Mesendoderm (in vitro differentiated cells): ENCODE measurements at regions not wholly inside any gene's neighbourhood (a gene's known extent, or its start where the extent isn't known, plus 50 kb on each side); places are given as distances from the start of the nearest gene placed in this dataset.

Source experiments
- DNase-seq: peaks from one replicate; pipeline ENCODE4 v3.0.0; 2013
- H2AK5ac ChIP-seq: 2 replicates; pipeline ENCODE4 v1.6.1; 2013; ENCODE audit warnings: low read length, inconsistent platforms
- H2BK120ac ChIP-seq: 2 replicates; pipeline ENCODE4 v1.6.1; 2013; ENCODE audit warnings: low read depth, mild to moderate bottlenecking, low read length, moderate library complexity, mixed read lengths
- H2BK15ac ChIP-seq: replicated peaks from 2 replicates; pipeline ENCODE4 v1.6.1; 2013; ENCODE audit warnings: low read depth, mild to moderate bottlenecking, moderate library complexity
- H2BK5ac ChIP-seq: 2 replicates; pipeline ENCODE4 v1.6.1; 2013; ENCODE audit warnings: low read length, inconsistent platforms
- H3K18ac ChIP-seq: 2 replicates; pipeline ENCODE4 v1.6.1; 2013; ENCODE audit warnings: mild to moderate bottlenecking, low read length, mixed read lengths
- H3K23ac ChIP-seq: one replicate; pipeline ENCODE4 v1.6.1; 2013; ENCODE audit warnings: low read length
- H3K27ac ChIP-seq: 2 replicates; pipeline ENCODE4 v1.5.1; 2013; ENCODE audit warnings: low read depth, mild to moderate bottlenecking, inconsistent platforms, low read length, moderate library complexity
- H3K27me3 ChIP-seq: 2 replicates; pipeline ENCODE4 v1.6.1; 2013; ENCODE audit warnings: low read length, control low read depth, mild to moderate bottlenecking, inconsistent platforms; ENCODE audit not compliant: insufficient read depth, poor library complexity
- H3K36me3 ChIP-seq: 2 replicates; pipeline ENCODE4 v1.6.1; 2013; ENCODE audit warnings: low read length, inconsistent platforms; ENCODE audit not compliant: control insufficient read depth, insufficient read depth
- H3K4ac ChIP-seq: one replicate; pipeline ENCODE4 v1.6.1; 2013; ENCODE audit warnings: low read depth, mild to moderate bottlenecking, low read length, moderate library complexity
- H3K4me1 ChIP-seq: 2 replicates; pipeline ENCODE4 v1.6.1; 2013; ENCODE audit warnings: low read depth, low read length, inconsistent platforms; ENCODE audit not compliant: control insufficient read depth
- H3K4me2 ChIP-seq: 2 replicates; pipeline ENCODE4 v1.6.1; 2013; ENCODE audit warnings: low read length
- H3K4me3 ChIP-seq: 2 replicates; pipeline ENCODE4 v1.5.1; 2013; ENCODE audit warnings: mild to moderate bottlenecking, low read length
- H3K56ac ChIP-seq: one replicate; pipeline ENCODE4 v1.6.1; 2013; ENCODE audit warnings: low read length
- H3K79me1 ChIP-seq: 2 replicates; pipeline ENCODE4 v1.6.1; 2013; ENCODE audit warnings: low read length, inconsistent platforms
- H3K79me2 ChIP-seq: 2 replicates; pipeline ENCODE4 v1.6.1; 2013; ENCODE audit warnings: mild to moderate bottlenecking, low read length; ENCODE audit not compliant: control insufficient read depth, insufficient read depth
- H3K9ac ChIP-seq: 2 replicates; pipeline ENCODE4 v1.6.1; 2013; ENCODE audit warnings: low read length, inconsistent platforms
- H4K5ac ChIP-seq: one replicate; pipeline ENCODE4 v1.6.1; 2013; ENCODE audit warnings: low read length
- H4K8ac ChIP-seq: one replicate; pipeline ENCODE4 v1.6.1; 2013; ENCODE audit warnings: low read depth, mild to moderate bottlenecking, control low read depth, low read length, moderate library complexity
- WGBS: extraction: QIAGEN DNeasy Blood & Tissue Kit; methylation state at CpG from one replicate; pipeline ENCODE4 v1.1.7; 2013; ENCODE audit warnings: low lambda C conversion rate, missing lambda C conversion rate; ENCODE audit not compliant: insufficient coverage; ENCODE audit errors: extremely low coverage; 5-methylcytosine and 5-hydroxymethylcytosine counted together

DNA sequence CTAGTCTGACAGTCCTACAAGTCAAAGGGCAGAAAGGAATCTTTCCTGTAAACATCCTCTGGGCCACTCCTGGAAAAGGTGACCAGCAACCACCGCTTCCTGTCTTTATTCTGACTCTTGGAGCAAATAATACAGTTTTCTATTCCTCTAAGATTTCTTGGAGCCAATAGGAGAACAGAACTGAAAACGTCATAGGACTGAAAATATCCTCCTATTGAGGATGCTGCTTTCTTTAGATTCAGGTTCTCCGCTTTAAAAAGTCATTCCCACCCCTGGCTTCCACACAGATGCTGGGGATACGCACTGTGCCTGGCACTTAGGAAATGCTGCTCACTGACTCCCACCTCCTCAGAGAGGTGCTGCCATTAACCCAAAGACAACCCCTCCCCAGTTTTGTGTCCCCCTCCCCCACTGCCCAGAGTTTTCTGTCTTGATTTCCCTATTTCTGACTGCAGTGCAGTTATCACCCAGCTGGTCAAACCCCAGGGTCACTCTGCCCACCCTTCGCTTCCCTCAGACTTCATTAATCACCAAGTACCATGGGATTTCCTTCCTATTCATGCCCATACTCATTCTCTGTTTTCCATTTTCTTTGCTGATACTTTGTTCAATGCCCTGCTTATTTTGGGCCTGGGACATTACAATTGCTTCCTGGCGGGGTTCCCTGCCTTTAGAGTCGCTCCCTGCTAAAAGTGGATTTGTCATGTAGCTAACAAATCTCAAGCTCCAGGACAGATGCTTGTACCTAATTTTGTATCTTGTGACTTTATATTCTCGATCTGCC is 82.1 kb upstream of the ARHGAP29 start:
- Histone ChIP-seq H3K4ac (peak overlapping the region; percentile 46), H4K5ac (no peak overlapping the region), H2AK5ac (no peak overlapping the region), H3K36me3 (no peaks in the 10 kb centered on the region), H3K79me2 (no peaks in the 10 kb centered on the region), H3K79me1 (no peaks in the 10 kb centered on the region), H3K9ac (no peak overlapping the region), H4K8ac (no peak overlapping the region), H3K56ac (peak overlapping the region; percentile 18), H3K18ac (no peak overlapping the region), H3K4me2 (no peak overlapping the region), H3K23ac (no peak overlapping the region), H2BK120ac (no peak overlapping the region), H2BK5ac (no peak overlapping the region), H3K27ac (no peak overlapping the region), H3K4me3 (no peak overlapping the region), H3K4me1 (peaks cover 9% of the 10 kb centered on the region), H3K27me3 (no peaks in the 10 kb centered on the region), H2BK15ac (no peak overlapping the region)
- WGBS: no CpG with 5 or more reads among the region's 8 CpGs
- DNase-seq: no peak

DNA sequence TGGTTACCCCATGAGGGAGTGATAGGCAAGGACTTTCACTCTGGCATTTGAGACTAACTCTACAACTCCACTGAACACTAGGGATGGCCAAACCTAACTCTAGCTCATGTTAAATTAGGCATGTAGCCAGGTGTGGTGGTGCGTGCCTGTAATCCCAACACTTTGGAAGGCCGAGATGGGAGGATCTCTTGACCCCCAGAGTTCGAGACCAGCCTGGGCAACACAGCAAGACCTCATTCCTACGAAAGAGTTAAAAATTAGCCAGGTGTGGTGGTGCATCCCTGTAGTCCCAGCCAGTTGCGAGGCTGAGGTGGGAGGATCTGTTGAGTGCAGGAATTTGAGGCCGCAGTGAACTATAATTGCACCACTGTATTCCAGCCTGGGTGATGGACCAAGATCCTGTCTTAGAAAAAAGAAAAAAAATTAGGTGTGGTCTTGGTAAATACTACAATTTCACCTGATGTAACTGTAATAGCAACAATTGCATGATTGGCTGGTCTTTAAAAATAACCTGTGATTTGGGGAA is 81.2 kb upstream of the ARHGAP29 start:
- Histone ChIP-seq H3K4me1 (peaks cover 9% of the 10 kb centered on the region), H2BK5ac (no peak overlapping the region)
- WGBS: no CpG with 5 or more reads among the region's 6 CpGs

DNA sequence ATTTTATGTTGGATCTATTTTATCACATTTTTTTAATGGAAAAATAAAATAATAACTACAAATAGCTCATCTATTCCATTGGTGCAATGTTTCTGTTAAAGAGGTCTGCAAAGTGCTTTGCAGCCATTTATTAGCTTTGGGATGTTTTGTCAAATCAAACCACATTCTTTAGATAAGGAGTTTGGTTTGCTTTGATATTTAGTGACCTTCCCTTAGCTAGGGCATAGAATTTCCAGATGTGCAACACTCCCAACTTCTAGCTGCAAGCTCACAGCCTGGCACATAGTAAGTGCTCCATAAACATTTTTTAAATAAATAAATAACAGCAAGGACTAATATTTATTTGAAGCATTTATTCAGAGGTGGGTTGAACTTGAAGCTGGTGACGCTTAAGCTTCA is 80.4 kb upstream of the ARHGAP29 start:
- no peak for DNase-seq
- Histone ChIP-seq H4K5ac (no peak overlapping the region), H3K79me2 (no peaks in the 10 kb centered on the region), H2AK5ac (no peak overlapping the region), H3K27ac (no peak overlapping the region), H3K4me1 (peaks cover 6% of the 10 kb centered on the region), H4K8ac (no peak overlapping the region), H3K79me1 (no peaks in the 10 kb centered on the region), H2BK5ac (no peak overlapping the region), H2BK15ac (no peak overlapping the region), H3K4me3 (no peak overlapping the region), H3K4ac (no peak overlapping the region), H3K56ac (no peak overlapping the region), H3K18ac (no peak overlapping the region), H3K27me3 (no peaks in the 10 kb centered on the region), H3K9ac (no peak overlapping the region), H2BK120ac (no peak overlapping the region), H3K4me2 (no peak overlapping the region), H3K36me3 (no peaks in the 10 kb centered on the region), H3K23ac (no peak overlapping the region)
- no CpG with 5 or more reads among the region's 1 CpG for WGBS

More for the DNA sequence above, 81.2 kb upstream of the ARHGAP29 start:
- no peak overlapping the region for H3K4me3 ChIP-seq
- H3K27ac ChIP-seq: no peak overlapping the region
- H3K4me2 ChIP-seq: no peak overlapping the region
- no peak overlapping the region for H3K4ac ChIP-seq
- H3K36me3 ChIP-seq: no peaks in the 10 kb centered on the region
- no peaks in the 10 kb centered on the region for H3K79me1 ChIP-seq
- H3K18ac ChIP-seq: no peak overlapping the region
- H2BK120ac ChIP-seq: no peak overlapping the region
- no peak overlapping the region for H3K9ac ChIP-seq
- H2BK15ac ChIP-seq: no peak overlapping the region
- no peak overlapping the region for H4K8ac ChIP-seq
- H3K56ac ChIP-seq: no peak overlapping the region
- no peak overlapping the region for H3K23ac ChIP-seq
- no peak overlapping the region for H4K5ac ChIP-seq
- H3K27me3 ChIP-seq: no peaks in the 10 kb centered on the region
- no peak for DNase-seq
- H2AK5ac ChIP-seq: no peak overlapping the region
- H3K79me2 ChIP-seq: no peaks in the 10 kb centered on the region

DNA sequence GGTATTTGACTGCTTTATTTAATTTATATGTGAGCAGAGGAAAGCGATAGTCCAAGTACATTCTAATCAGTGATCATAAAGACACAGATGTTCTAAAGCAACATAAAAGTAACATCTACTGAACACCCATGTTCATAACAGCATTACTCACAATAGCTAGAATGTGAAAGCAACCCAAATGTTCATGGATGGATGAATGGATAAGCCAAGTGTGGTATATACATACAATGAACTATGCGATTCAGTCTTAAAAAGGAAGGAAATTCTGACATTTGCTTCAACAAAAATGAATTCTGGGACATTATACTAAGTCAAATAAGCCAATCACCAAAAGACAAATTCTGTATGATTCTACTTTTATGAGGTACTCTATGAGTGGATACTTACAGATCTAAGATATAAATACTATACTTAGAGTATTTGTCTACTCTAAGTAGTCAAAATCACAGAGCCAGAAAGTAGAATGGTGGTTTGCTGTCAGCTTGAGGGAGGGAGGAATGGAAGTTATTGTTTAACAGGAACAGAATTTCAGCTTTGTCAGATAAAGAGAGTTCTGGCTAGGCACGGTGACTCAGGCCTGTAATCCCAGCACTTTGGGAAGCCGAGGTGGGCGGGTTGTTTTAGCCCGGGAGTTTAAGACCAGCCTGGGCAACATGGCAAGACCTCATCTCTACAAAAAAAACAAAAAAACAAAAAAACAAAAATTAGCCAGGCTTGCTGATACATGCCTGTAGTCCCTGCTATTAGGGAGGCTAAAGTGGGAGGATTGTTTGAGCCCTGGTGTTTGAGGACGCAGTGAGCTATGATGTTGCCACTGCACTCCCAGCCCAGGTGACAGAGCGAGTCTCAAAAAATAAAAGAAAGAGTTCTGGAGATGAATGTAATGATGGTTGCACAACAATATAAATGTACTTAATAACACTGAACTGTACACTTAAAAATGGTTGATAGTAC is 79.7 kb upstream of the ARHGAP29 start:
- H3K27ac ChIP-seq: no peak overlapping the region
- no peak overlapping the region for H4K8ac ChIP-seq
- H3K4me1 ChIP-seq: peaks cover 6% of the 10 kb centered on the region
- DNase-seq: no peak
- no peak overlapping the region for H3K4ac ChIP-seq
- H3K9ac ChIP-seq: no peak overlapping the region
- no peak overlapping the region for H3K56ac ChIP-seq
- H2BK5ac ChIP-seq: no peak overlapping the region
- no CpG with 5 or more reads among the region's 8 CpGs for WGBS
- H3K4me2 ChIP-seq: no peak overlapping the region
- no peak overlapping the region for H4K5ac ChIP-seq
- H3K79me1 ChIP-seq: no peaks in the 10 kb centered on the region
- H3K27me3 ChIP-seq: no peaks in the 10 kb centered on the region
- H2AK5ac ChIP-seq: no peak overlapping the region
- H2BK120ac ChIP-seq: no peak overlapping the region
- no peaks in the 10 kb centered on the region for H3K79me2 ChIP-seq
- no peak overlapping the region for H3K18ac ChIP-seq
- no peaks in the 10 kb centered on the region for H3K36me3 ChIP-seq
- H3K4me3 ChIP-seq: no peak overlapping the region
- H2BK15ac ChIP-seq: no peak overlapping the region
- H3K23ac ChIP-seq: no peak overlapping the region

DNA sequence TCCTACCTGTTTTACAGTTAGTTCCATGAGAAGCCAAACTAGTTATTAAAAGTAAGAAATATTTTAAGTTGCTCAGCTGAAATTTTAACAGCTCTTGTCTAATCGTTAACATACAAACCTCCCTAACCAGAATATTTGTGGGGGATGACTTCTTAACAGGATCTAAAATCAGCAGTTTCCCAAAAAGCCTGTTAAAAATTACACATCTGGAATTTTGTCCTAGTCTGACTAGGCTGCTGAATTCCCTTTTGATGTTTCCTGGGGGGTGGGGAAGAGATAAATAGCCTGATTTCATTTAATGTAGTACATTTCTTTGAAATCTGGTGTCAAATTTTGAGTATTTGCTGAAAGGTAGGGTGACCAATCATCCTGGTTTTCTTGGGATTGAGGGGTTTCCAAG is 78.8 kb upstream of the ARHGAP29 start:
- Histone ChIP-seq H2BK15ac (no peak overlapping the region), H4K5ac (no peak overlapping the region), H3K56ac (no peak overlapping the region), H2AK5ac (no peak overlapping the region), H3K18ac (no peak overlapping the region), H2BK120ac (no peak overlapping the region), H3K36me3 (no peaks in the 10 kb centered on the region), H3K4me3 (no peak overlapping the region), H3K23ac (no peak overlapping the region), H3K9ac (no peak overlapping the region), H2BK5ac (no peak overlapping the region), H3K4me1 (peaks cover 4% of the 10 kb centered on the region), H4K8ac (no peak overlapping the region), H3K27ac (no peak overlapping the region), H3K4ac (no peak overlapping the region), H3K27me3 (no peaks in the 10 kb centered on the region), H3K79me1 (no peaks in the 10 kb centered on the region), H3K4me2 (no peak overlapping the region), H3K79me2 (no peaks in the 10 kb centered on the region)
- DNase-seq: no peak
- no CpG with 5 or more reads among the region's 1 CpG for whole genome bisulfite sequencing
